GM21423 (cell line): ENCODE measurements at regions not wholly inside any gene's neighbourhood (a gene's known extent, or its start where the extent isn't known, plus 50 kb on each side); places are given as distances from the start of the nearest gene placed in this dataset.
A peak's percentile ranks its signal among the peaks of the same experiment; 100 is the strongest.

ENCODE experiments used
- ATAC-seq: cut with Tn5 transposase; IDR thresholded peaks from one replicate; pipeline ENCODE4 v1.9.1; 2021; ENCODE audit warnings: mild to moderate bottlenecking, moderate library complexity; ENCODE audit not compliant: unreplicated experiment

DNA sequence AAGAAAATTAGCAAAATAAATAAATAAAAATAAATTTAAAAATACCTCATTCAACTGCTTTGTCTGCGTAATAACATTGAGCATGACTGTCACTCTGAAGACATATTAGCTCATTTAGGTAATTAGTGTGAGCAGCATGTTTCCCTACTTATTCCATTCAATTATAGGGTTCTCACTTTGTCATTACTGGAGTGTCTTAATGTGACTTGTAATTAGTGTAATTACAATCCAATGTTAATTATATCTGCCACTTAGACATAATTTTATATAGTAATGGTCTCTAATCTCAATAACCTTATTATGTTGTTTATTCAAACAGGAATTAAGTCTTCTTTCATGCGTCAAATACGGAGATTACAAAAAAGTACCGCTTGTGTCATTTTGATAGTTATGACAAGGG, 893.9 kb upstream of the ACVR2A start:
- ATAC-seq: no peak

GRCh38 chr2:146950361-146950760, 894.5 kb upstream of the ACVR2A start:
- ATAC-seq: no peak

- no peak for ATAC-seq
Measured at GRCh38 chr2:146949400-146949799, 895.4 kb upstream of the ACVR2A start.

- no peak for ATAC-seq
Measured at GRCh38 chr2:146944601-146945000, 900.2 kb upstream of the ACVR2A start.

GRCh38 chr2:146939991-146940685, 904.7 kb upstream of the ACVR2A start:
- ATAC-seq: no peak

DNA sequence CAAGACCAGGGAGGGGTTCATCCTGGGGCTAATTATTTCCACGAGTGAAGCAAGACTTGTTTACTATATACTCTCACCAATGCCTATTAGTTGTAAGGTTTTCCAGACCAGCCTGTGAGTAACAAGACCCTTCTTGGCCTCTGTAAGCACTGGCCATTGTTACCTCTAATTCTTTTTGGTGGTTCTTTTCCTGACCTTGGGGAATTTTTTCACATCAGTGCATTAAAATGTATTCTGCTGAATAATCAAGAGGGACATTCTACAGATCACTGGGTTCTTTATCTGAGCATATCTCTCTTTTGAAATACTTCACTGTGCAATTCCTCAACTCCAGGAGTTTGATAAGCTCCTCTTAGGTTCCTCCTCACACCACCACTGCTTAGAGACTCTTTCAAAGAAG, 909.9 kb upstream of the ACVR2A start:
- ATAC-seq: no peak

GRCh38 chr2:146931109-146931508, 913.7 kb upstream of the ACVR2A start:
- ATAC-seq: peak; percentile 51

GRCh38 chr2:146927080-146927711, 917.6 kb upstream of the ACVR2A start:
- no peak for ATAC-seq

- no peak for ATAC-seq
Measured at GRCh38 chr2:146918280-146918679, 926.5 kb upstream of the ACVR2A start.

DNA sequence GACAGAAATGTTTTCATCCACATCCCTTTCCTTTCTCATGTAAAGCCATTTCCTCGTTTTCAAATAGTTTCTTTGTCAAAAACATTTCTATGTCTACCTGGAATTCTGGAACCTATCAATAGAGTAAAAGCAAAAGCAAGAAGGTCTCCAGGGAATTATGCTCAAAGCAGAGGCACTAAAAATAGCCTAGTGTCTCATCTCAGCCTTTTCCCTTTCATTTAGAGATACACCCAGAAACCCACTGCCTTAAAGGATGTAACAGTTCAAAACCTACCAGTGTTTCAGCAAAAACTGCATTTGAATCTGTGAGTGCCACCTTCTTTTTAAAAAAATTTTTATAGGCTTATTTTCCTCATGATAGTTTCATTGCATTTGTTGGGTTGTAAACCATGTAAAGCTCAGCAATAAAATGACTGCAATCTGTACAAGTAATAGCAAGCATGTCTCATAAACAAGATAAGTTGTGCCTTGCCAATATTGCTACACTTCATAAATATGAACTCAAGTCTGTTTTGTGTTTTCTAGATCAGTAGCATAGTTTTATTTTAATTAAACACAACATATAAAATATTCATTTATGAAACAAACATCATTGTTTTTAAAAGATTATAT, 927.3 kb upstream of the ACVR2A start:
- no peak for ATAC-seq

DNA sequence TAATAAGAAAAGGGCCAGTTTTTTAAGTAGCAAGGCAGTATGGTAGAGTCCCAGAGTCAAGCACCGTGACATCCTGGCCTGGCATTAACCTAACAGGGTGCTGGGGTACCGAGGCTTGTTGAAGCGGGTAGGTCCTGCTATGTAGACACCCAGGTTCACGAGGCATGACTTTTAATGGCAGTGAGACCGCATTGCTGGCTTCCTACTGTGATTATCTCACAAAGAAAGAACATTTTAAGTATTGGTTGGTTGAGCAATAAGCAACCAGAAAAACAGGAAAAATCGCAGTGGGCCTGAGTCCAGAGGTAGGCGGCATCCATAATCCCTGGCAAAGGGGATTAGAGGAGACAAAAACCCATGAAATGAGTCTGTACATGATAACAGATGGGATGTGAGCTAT, 927.9 kb upstream of the ACVR2A start:
- no peak for ATAC-seq

- ATAC-seq: no peak
Measured at GRCh38 chr2:146913476-146913875, 931.4 kb upstream of the ACVR2A start.

GRCh38 chr2:146912536-146912935, 932.3 kb upstream of the ACVR2A start:
- no peak for ATAC-seq

- ATAC-seq: no peak
Measured at GRCh38 chr2:146908776-146909175, 936.1 kb upstream of the ACVR2A start.

- no peak for ATAC-seq
Measured at GRCh38 chr2:146898083-146898482, 946.7 kb upstream of the ACVR2A start.

- no peak for ATAC-seq
Measured at GRCh38 chr2:146894514-146894913, 950.3 kb upstream of the ACVR2A start.

GRCh38 chr2:146893500-146894041, 951.3 kb upstream of the ACVR2A start:
- no peak for ATAC-seq

GRCh38 chr2:146890491-146890890, 954.3 kb upstream of the ACVR2A start:
- no peak for ATAC-seq

GRCh38 chr2:146879882-146880281, 964.9 kb upstream of the ACVR2A start:
- ATAC-seq: no peak

DNA sequence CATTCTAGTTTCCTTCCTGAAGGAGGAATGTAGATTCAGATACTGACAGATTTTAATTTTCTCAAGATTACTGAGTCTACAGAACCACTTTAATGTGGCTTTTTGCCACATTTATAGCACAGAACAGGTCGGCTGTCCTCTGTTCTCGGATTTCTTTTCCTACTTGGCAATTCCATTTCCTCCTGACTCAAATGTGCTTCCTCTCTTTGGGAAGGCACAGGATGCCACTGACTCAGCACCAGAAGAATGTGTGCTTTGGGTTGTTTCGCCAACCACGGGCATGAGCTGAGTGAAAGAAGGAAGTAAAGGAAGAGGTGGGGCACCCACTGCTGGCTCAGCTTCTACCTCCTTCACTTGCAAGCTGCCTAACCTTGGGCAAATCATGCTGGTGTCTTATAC, 970.6 kb upstream of the ACVR2A start:
- ATAC-seq: no peak

DNA sequence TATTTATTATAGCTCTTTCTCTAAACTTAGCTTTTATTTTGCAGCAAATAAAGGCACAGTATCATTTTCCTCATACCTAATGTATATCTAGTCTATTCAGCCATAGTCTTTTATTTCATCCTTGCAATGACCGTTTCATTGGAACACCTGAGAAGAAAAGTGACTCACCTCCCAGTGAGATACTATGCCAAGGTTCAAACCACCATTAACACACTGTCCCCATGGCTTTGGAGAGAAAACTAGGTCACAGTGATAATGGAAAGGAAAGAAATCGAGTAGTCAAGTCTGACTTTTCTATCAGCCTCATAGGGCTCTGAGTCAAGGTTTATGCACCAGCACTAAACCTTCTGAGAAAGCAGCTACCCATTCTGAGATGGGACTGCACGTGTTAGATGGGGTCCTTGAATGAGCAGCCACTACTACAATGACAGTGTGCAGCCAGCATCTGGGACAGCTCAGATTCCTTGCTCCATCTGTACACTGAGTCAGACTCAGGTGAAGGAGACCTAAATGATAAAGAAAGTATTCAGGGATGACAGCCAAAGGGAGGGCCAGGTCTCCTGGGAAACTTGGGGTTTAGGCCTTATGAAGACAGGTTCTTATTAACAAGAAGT, 971.1 kb upstream of the ACVR2A start:
- no peak for ATAC-seq

DNA sequence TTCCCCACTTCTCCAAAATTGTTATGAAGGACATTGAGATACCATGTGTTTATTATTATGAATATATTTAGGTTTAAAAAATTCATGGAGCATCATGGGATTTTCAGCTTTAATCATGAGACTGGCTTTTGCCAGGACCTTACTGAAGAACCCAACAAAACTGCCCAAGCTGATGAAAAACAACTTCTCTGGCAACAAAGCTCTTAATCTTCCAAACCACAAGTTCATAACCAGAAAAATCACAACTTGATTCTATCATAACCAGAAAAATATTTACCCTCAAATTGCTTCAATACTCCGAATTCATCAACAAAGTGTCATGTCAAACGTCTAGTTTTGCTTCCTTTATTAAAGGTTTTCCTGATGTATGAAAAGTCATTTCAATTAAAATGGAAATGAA, 971.8 kb upstream of the ACVR2A start:
- ATAC-seq: no peak
